ENCODE measurements at regions not wholly inside any gene's neighbourhood (a gene's known extent, or its start where the extent isn't known, plus 50 kb on each side); places are given as distances from the start of the nearest gene placed in this dataset.

GRCh38 chr18:74006143-74006542, 141.5 kb downstream of the FBXO15 start:
- H3K36me3 ChIP-seq = no peaks in the 10 kb centered on the region
- no peak overlapping the region for H3K27ac ChIP-seq
- no peaks in the 10 kb centered on the region for H3K9me3 ChIP-seq
- H3K27me3 ChIP-seq = no peaks in the 10 kb centered on the region
- H3K4me1 ChIP-seq (ENCODE audit: insufficient read depth) = no peaks in the 10 kb centered on the region
- WGBS, 3 donors = 25 to 45% (median 30%) methylated on average over 8 of the region's 8 CpGs
- intact Hi-C loops (cut with DNase I) = no loop called here
- DNase-seq = no peak
- TF ChIP-seq CTCF (IDR thresholded peaks at IDR 0.05) (no peak), EP300 (IDR thresholded peaks at IDR 0.05) (no peak), POLR2A (IDR thresholded peaks at IDR 0.05) (no peak)
- no peak overlapping the region for H3K4me3 ChIP-seq

DNA sequence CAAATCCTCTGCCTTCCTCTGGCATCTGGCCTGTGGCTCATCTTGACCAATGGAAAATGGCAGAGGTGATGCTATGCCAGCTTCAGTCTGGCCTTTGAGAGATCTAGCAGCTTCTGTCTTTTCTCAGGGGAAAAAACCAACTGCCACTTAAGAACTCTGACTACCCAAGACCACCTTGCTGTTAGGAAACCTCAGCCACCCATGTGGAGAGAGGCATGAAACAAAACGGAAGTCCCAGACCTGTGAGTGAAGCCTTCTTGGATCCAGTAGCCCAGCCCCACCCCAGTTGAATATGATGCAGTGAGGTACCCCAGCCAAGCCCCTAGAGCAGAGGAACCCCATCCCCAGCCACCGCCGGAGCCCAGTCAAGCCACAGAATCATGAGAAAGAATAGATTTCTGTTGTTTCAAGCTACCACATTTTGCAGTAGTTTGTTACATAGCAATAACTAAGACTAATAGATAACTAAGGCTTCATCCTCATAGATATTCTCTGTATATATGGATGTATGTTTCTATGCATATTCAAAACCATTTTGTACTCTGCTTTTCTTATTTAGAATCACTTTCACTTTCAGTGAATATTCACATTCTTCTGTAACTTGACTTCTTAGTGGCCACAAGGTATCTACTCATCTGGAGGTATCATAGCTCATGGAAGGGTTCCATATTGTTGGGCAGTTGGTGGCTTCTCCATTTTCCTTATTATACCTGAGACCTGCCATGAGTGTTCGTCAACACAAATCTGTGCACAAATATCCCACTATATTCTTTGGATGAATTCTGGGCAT, 142.1 kb downstream of the FBXO15 start:
- 80 to 84% (median 84%) methylated on average over 4 of the region's 4 CpGs for WGBS, 3 donors
- DNase-seq = no peak
- Histone ChIP-seq H3K4me1 (ENCODE audit: insufficient read depth) (no peaks in the 10 kb centered on the region), H3K4me3 (no peak overlapping the region), H3K27ac (no peak overlapping the region), H3K27me3 (no peaks in the 10 kb centered on the region), H3K36me3 (no peaks in the 10 kb centered on the region), H3K9me3 (no peaks in the 10 kb centered on the region)
- TF ChIP-seq CTCF (IDR thresholded peaks at IDR 0.05) = no peak
- no peak for TF ChIP-seq POLR2A (IDR thresholded peaks at IDR 0.05)
- no peak for TF ChIP-seq EP300 (IDR thresholded peaks at IDR 0.05)
- intact Hi-C loops (cut with DNase I) = no loop called here

GRCh38 chr18:73992242-73993022, 155.2 kb downstream of the FBXO15 start:
- Histone ChIP-seq H3K9me3 (no peaks in the 10 kb centered on the region), H3K4me3 (no peak overlapping the region), H3K4me1 (ENCODE audit: insufficient read depth) (no peaks in the 10 kb centered on the region), H3K36me3 (no peaks in the 10 kb centered on the region), H3K27me3 (no peaks in the 10 kb centered on the region), H3K27ac (no peak overlapping the region)
- 64 to 81% (median 74%) methylated on average over 5 of the region's 5 CpGs for WGBS, 3 donors
- no peak for DNase-seq
- TF ChIP-seq POLR2A (IDR thresholded peaks at IDR 0.05) (no peak), CTCF (IDR thresholded peaks at IDR 0.05) (no peak), EP300 (IDR thresholded peaks at IDR 0.05) (no peak)
- intact Hi-C loops (cut with DNase I) = no loop called here

GRCh38 chr18:73991570-73991969, 156.1 kb downstream of the FBXO15 start:
- TF ChIP-seq EP300 (IDR thresholded peaks at IDR 0.05) = no peak
- TF ChIP-seq CTCF (IDR thresholded peaks at IDR 0.05) = no peak
- no peak for TF ChIP-seq POLR2A (IDR thresholded peaks at IDR 0.05)
- no peak overlapping the region for H3K27ac ChIP-seq
- H3K36me3 ChIP-seq = no peaks in the 10 kb centered on the region
- no peaks in the 10 kb centered on the region for H3K27me3 ChIP-seq
- H3K4me3 ChIP-seq = no peak overlapping the region
- no peaks in the 10 kb centered on the region for H3K4me1 ChIP-seq (ENCODE audit: insufficient read depth)
- H3K9me3 ChIP-seq = no peaks in the 10 kb centered on the region
- intact Hi-C loops (cut with DNase I) = no loop called here
- 58 to 67% (median 60%) methylated on average over 2 of the region's 2 CpGs for WGBS, 3 donors
- DNase-seq = no peak
